ENCODE measurements at regions not wholly inside any gene's neighbourhood (a gene's known extent, or its start where the extent isn't known, plus 50 kb on each side); places are given as distances from the start of the nearest gene placed in this dataset.

DNA sequence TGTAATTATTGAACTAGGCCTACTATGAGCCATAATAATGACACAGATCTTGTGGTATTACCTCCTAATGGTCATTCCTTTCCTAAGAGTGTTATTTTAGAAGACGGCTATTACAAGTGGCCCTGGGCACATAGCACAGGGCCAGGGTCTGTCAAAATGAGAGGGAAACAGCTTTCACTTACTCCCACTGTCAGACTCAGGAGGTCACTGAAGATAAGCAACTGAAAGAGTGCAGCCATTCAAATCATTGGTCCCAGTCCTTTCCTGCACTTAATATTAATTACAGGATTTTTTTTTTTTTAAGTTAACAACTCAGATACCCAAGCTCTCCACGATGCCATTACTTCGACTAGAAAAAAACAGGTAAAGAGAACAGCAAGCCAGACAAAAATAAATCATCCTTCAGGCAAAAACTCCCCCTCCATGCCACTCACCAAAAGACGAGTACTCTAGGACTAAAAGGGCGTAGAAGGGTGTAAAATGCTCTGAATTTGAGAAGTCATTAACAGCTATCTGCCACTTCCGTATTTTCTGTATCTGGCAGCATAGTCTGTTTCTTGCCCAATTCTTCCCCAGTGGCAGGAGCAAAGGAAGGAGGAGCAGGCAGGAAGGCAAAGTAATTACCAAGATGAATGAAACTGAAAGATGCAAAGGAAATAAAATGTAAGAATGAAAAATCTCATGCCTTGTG lies 87.4 kb downstream of the ZNF608 start:
- peaks cover 26% of the 10 kb centered on the region for H3K27me3 Mint-ChIP-seq
- CTCF ChIA-PET, result interaction anchor here (1.0 to 1.3 kb wide), 2 partner anchors 21 to 23 kb away, joined by 3 read pairs; no protein-coding TSS in a partner anchor
- no peaks in the 10 kb centered on the region for H3K4me1 Mint-ChIP-seq
- no peak overlapping the region for H3K27ac Mint-ChIP-seq
- POLR2A ChIA-PET, result no interaction called here
- DNase-seq, result no peak
- no peaks in the 10 kb centered on the region for H3K9me3 Mint-ChIP-seq
- no peak overlapping the region for H3K4me3 Mint-ChIP-seq
- no peaks in the 10 kb centered on the region for H3K36me3 Mint-ChIP-seq (ENCODE audit: low read depth)

DNA sequence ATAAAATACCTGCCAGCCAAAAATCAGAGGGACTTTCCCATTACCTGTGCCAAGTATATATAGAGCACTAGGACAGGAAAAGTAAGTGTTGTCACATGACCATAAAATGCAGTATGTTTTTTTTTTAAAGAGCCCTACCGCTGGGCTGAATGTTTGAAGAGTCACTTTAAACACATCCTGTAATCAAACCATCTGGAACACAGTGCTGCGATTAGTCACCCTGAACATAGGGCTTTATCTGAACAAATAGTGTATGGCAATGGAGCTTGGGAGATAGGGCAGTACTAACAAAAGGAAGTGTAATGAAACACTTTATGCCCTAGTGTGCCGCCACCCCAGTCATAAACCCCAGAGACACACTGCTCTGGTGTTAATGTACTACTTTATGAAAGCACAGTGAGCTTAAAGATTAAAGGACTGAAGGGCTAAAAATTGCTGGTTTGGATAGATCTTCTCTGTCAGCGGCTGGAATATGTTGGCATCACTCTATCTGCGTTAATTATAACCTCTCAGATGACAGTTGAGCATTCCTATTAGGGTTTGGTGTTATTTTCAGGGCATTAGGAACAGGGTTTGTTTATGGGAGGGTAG lies 90.4 kb downstream of the ZNF608 start:
- Mint-ChIP-seq H3K4me3 (no peak overlapping the region), H3K36me3 (ENCODE audit: low read depth) (peaks cover 2% of the 10 kb centered on the region), H3K4me1 (peaks cover 6% of the 10 kb centered on the region), H3K9me3 (no peaks in the 10 kb centered on the region), H3K27ac (no peak overlapping the region), H3K27me3 (peaks cover 25% of the 10 kb centered on the region)
- DNase-seq, result no peak
- POLR2A ChIA-PET, result interaction anchor here (0.6 kb wide), 1 partner anchor 576 kb away, joined by 5 read pairs; no protein-coding TSS in a partner anchor
- CTCF ChIA-PET, result no interaction called here

DNA sequence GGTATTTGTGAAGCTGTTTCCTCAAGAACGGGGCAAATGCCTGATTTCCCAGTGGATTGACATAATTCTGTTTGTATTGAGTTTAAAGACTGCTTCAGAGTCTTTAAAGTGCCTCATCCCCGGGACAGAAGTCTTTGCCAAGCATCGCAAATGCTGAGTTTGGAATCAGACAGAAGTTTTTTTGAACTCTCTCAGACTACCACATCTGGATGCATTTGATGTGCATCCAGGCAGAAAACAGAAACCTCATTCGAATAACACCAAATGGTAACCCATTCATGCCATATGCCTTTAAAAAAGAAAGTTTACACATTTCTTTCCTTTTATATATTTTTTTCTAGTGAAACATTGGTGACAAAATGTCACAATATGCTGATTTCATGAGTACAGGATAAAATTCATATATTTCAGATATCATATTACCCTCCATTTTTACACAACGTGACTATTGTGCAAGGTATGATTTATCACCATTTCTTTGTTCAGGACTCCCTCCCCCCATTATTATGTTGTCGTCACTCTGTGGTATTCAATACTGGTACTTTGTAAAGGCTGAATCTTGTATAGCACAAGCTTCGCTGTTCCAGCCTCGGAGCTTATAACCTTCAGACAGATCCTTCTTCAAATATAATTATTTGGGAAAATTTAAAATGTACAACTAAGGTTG lies 91.1 kb downstream of the ZNF608 start:
- POLR2A ChIA-PET, result no interaction called here
- H3K36me3 Mint-ChIP-seq (ENCODE audit: low read depth), result peaks cover 2% of the 10 kb centered on the region
- no peak overlapping the region for H3K4me3 Mint-ChIP-seq
- CTCF ChIA-PET, result no interaction called here
- no peak for DNase-seq
- peaks cover 28% of the 10 kb centered on the region for H3K27me3 Mint-ChIP-seq
- H3K4me1 Mint-ChIP-seq, result peaks cover 8% of the 10 kb centered on the region
- no peak overlapping the region for H3K27ac Mint-ChIP-seq
- no peaks in the 10 kb centered on the region for H3K9me3 Mint-ChIP-seq

DNA sequence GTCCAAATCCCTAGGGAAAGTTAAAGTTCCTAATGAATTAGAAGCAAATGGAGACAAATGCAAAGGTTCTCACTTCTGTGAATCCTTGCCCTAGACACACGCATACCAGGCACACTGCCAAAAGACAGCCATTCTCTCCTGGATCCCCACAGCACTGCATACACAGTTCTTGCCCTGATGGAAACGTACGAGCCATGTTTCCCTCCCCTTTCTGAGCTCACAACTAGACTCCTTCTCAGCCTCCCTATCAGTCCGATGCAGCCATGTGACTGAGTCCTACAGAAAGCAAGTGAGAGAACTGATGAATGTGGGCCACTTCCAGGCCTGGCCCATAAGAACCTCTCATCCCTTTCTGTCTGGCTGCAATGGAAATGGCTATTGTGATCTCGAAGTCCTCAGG lies 92.0 kb downstream of the ZNF608 start:
- no peak overlapping the region for H3K27ac Mint-ChIP-seq
- peaks cover 17% of the 10 kb centered on the region for H3K4me1 Mint-ChIP-seq
- H3K36me3 Mint-ChIP-seq (ENCODE audit: low read depth), result peaks cover 2% of the 10 kb centered on the region
- H3K9me3 Mint-ChIP-seq, result no peaks in the 10 kb centered on the region
- no peak for DNase-seq
- ChIA-PET CTCF (no interaction called here), POLR2A (no interaction called here)
- peaks cover 25% of the 10 kb centered on the region for H3K27me3 Mint-ChIP-seq
- no peak overlapping the region for H3K4me3 Mint-ChIP-seq

DNA sequence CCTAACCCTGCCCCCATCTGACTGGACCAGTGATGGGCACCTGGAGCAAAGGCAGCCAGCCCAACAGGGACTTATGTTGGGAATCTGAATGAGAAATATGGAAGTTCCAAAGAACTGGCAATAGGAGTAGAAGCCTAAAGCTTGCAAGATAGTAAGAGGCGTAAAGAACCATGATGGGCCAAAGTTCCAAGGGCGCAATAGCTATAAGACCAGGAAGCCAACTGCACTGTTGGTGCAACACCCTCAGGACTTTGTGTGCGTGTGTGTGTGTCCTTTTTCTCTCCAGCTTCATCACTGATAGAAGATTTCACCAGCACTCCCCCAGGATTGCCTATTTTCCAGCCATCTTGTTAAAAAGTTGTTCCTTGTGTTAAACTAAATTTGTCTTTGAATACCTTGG lies 92.8 kb downstream of the ZNF608 start:
- no peak overlapping the region for H3K27ac Mint-ChIP-seq
- ChIA-PET CTCF (no interaction called here), POLR2A (no interaction called here)
- H3K36me3 Mint-ChIP-seq (ENCODE audit: low read depth), result peaks cover 2% of the 10 kb centered on the region
- no peak for DNase-seq
- H3K9me3 Mint-ChIP-seq, result no peaks in the 10 kb centered on the region
- H3K4me3 Mint-ChIP-seq, result no peak overlapping the region
- H3K4me1 Mint-ChIP-seq, result peaks cover 23% of the 10 kb centered on the region
- peaks cover 19% of the 10 kb centered on the region for H3K27me3 Mint-ChIP-seq

DNA sequence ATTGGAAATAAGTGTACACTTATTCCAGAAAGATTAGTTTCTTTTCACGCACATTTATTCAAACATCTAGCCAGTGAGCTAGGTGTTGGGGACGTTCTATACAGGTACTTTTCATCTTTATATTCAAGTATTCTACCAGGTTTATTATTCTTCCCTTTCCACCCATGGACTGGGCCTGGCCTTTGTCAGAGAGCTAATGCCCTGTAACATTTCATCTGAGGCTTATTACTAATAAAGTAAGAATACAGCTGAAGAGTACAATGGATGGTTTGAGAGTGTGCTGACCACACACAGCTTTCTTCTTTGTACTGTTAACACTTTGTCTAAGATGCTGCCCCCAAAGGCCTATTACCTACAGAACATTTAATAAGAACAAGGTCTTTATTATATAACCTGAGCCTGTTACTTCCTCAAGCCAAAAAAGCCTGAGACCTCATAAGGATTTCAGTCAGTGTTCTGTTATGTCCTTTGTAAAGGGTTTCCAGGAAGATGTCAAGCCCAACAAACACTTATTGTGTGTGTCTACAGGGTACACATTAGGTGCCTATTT lies 93.5 kb downstream of the ZNF608 start:
- Mint-ChIP-seq H3K4me3 (no peak overlapping the region), H3K27ac (no peak overlapping the region), H3K27me3 (peaks cover 21% of the 10 kb centered on the region), H3K9me3 (no peaks in the 10 kb centered on the region), H3K36me3 (ENCODE audit: low read depth) (peaks cover 2% of the 10 kb centered on the region), H3K4me1 (peaks cover 27% of the 10 kb centered on the region)
- DNase-seq, result no peak
- CTCF ChIA-PET, result no interaction called here
- POLR2A ChIA-PET, result no interaction called here

DNA sequence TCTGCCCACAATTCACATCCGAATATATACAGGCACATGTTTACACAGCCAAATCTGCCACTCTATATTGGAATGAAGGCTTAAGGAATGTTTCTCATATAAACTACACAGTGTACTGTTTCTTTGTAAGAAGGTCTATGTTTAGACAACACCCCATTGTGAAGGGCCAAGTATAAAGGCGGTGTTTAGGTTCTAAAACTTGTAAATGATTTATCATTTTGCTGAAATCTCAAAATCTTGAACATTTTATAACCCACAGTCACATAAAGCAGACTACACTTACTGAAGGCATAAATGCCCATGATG lies 94.0 kb downstream of the ZNF608 start:
- Mint-ChIP-seq H3K4me3 (no peak overlapping the region), H3K36me3 (ENCODE audit: low read depth) (peaks cover 2% of the 10 kb centered on the region), H3K9me3 (no peaks in the 10 kb centered on the region), H3K27ac (no peak overlapping the region), H3K27me3 (peaks cover 24% of the 10 kb centered on the region), H3K4me1 (peaks cover 27% of the 10 kb centered on the region)
- ChIA-PET CTCF (no interaction called here), POLR2A (no interaction called here)
- no peak for DNase-seq

DNA sequence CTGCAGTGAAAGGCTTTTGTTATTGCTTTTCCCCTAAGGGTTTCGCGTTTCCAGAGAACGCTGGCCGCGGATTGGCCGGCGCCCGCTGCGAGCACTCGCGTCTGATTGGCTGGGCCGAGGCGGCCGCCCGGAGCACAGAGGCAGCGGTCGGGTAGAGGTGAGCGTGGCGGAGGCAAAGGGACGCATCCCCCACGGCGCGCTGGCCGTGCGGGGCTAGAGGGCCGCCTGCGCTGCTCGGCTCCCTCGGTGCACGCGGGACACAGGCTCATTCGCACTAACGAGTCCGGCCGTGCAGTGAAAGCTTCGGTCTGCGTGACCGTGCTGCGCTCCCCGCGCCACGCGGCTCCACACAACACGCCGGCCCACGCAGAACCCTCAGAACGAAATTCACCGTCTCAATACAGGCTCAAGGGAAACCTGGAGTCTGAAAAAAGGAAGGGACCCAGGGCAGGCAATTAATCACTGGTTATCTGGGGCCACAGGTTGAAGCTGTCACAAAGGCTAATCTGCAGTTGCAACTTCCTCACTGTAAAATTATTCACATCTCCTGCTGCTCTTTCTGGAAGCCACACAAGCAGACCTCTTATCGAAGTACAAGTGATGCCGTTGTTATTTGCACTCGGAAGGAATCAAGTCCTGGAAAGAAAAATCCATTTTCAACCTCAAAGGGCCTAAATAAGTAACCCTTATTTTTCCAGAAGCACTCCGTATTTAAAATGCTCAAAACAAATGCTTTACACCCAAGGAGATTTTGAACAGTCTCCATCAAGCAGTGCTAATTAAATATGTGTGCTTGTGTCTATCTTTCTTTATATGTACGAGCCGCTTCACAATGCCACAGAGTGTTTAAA lies 94.6 kb downstream of the ZNF608 start:
- Mint-ChIP-seq H3K4me1 (peaks cover 30% of the 10 kb centered on the region), H3K27ac (no peak overlapping the region), H3K36me3 (ENCODE audit: low read depth) (peaks cover 2% of the 10 kb centered on the region), H3K4me3 (peak overlapping the region; percentile 8), H3K9me3 (no peaks in the 10 kb centered on the region), H3K27me3 (peaks cover 30% of the 10 kb centered on the region)
- ChIA-PET POLR2A (no interaction called here), CTCF (no interaction called here)
- DNase-seq, result peak; percentile 11

DNA sequence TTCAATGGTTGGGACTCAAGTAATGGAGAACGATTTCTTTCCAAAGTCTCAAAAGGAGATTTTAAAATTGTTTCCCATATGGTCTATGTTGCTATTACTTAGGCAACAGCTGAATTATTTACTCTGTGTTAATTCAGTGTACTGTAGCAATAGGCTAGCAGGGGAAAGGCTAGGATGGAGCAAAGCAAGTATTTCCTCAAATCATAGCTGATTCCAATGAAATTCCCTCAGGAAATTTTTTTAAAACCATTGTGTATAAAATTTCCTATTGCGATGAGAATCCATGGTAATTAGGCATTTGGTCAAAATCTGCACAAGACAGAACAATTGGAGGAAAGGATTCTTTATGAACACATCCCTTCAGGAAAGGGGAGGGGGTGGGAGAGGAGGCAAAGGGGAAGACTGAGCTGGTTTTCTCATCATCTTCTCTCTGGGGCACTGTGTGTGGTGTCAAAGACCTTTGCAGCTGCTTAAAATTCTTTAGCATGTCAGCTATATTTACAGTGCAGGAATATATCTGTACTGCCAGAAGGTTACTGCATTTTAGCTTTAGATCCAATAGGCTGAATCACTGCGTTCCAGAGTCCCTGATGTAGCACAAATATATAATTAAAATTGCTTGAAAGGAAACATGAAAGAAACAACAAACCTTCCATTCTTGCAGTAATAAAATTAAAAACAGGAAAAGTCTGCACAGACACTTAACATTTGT lies 95.3 kb downstream of the ZNF608 start:
- H3K9me3 Mint-ChIP-seq, result no peaks in the 10 kb centered on the region
- DNase-seq, result no peak
- peaks cover 2% of the 10 kb centered on the region for H3K36me3 Mint-ChIP-seq (ENCODE audit: low read depth)
- H3K27ac Mint-ChIP-seq, result no peak overlapping the region
- peaks cover 37% of the 10 kb centered on the region for H3K27me3 Mint-ChIP-seq
- H3K4me1 Mint-ChIP-seq, result peaks cover 35% of the 10 kb centered on the region
- ChIA-PET POLR2A (no interaction called here), CTCF (interaction anchor here (0.7 kb wide), 1 partner anchor 10 kb away, joined by 3 read pairs; no protein-coding TSS in a partner anchor)
- peak overlapping the region; percentile 8 for H3K4me3 Mint-ChIP-seq

DNA sequence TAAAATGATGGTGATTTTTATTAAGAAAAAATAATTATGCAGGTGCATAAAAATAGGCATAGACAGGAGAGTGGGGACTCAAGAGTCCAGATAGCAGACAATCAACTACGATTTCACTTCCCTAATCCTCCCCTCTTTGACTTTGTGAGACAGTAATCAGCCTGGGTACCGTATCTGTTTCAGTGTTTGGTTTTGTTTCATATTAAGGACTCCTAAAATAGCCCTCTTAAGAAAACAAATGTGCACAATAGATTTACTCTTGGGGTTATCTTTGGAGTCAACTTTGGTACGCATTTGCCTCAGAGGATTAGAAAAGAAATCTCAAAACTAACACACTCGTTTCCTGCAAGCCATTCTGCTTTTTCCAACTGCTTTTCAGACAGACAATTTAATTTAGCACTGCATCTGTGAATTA lies 96.3 kb downstream of the ZNF608 start:
- ChIA-PET CTCF (no interaction called here), POLR2A (no interaction called here)
- DNase-seq, result no peak
- Mint-ChIP-seq H3K4me1 (peaks cover 35% of the 10 kb centered on the region), H3K4me3 (no peak overlapping the region), H3K27me3 (peaks cover 42% of the 10 kb centered on the region), H3K27ac (no peak overlapping the region), H3K36me3 (ENCODE audit: low read depth) (peaks cover 2% of the 10 kb centered on the region), H3K9me3 (no peaks in the 10 kb centered on the region)

DNA sequence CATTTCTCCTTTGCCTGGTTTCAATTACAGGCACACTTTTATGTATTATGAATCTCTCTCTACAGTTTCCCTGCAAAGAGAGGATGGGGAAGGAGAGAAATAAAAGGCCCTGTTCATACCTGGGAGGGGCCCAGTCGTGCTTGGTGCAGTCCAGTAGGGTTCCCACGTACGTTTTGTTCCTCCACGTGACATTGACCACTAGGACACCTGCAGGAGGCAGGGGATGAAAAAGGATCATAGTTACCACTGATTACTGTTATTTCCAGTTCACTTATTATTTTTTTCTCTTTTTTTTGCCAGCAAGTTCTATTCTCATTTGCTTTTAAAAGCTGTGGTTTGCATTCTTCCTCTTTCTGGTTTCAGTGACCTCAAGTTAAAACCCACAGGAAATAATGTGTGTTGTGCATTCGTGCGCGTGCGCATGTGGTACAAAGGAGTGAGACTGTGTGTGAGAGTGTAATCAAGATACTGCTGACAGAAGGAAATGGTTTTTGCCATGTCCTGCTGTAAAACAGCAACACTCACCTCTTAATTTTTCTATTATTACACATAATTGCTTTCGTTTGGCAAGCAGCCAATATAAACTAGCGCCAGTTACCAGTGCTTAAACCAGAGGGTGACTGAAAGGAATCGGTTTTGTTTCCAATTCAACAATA lies 96.8 kb downstream of the ZNF608 start:
- CTCF ChIA-PET, result no interaction called here
- Mint-ChIP-seq H3K4me3 (peak overlapping the region; percentile 37), H3K27ac (no peak overlapping the region), H3K27me3 (peaks cover 47% of the 10 kb centered on the region), H3K36me3 (ENCODE audit: low read depth) (peaks cover 2% of the 10 kb centered on the region), H3K9me3 (no peaks in the 10 kb centered on the region), H3K4me1 (peaks cover 35% of the 10 kb centered on the region)
- DNase-seq, result peak; percentile 85
- POLR2A ChIA-PET, result no interaction called here

DNA sequence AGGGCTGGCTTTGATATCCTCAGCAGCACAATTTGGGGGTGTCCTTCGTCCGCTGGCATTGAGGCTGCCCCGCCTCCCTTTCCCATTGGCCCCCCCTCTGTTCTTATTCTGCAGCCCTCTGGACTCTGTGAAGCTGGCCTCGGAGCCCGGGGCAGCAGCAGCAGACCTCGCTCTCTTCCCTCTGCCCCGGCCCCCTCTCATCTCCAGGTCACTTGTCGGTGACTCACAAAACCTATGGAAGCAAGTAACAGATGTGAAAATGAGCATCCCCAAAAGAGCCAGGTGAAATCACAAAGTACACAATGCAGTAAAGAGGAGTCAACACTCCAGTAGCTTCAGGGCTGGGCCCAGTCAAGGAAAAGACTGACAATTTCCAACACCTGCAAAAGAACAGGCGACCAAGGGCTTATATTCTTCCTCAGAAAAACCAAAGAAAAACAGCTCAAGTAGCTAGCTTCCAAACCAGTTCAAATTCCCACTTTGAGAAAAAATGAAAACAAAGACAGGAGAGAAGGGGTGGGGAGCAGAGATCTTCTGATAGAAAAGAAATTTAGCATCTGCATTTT lies 97.5 kb downstream of the ZNF608 start:
- H3K4me1 Mint-ChIP-seq, result peaks cover 35% of the 10 kb centered on the region
- peaks cover 52% of the 10 kb centered on the region for H3K27me3 Mint-ChIP-seq
- CTCF ChIA-PET, result no interaction called here
- POLR2A ChIA-PET, result no interaction called here
- DNase-seq, result no peak
- H3K4me3 Mint-ChIP-seq, result no peak overlapping the region
- H3K36me3 Mint-ChIP-seq (ENCODE audit: low read depth), result peaks cover 2% of the 10 kb centered on the region
- no peak overlapping the region for H3K27ac Mint-ChIP-seq
- H3K9me3 Mint-ChIP-seq, result no peaks in the 10 kb centered on the region
